OCI-LY7 (cell line): ENCODE measurements at regions not wholly inside any gene's neighbourhood (a gene's known extent, or its start where the extent isn't known, plus 50 kb on each side); places are given as distances from the start of the nearest gene placed in this dataset.
"Not testable (repeated sequence)": the region's sequence is repeated elsewhere in the genome, so short reads cannot be mapped to it uniquely, and the experiment has no call there.

Source experiments
- BruUV-seq: library from RNA; stranded (reverse); fragments of 400-500 nt; replicated peaks from 2 replicates; lab custom pipeline; 2021; lab: Mats Ljungman, UMichigan
- CTCF ChIA-PET: fragments of 300-600 bp; sonication (Branson Sonifier 250); formaldehyde crosslinking; loops from one replicate; lab custom pipeline; 2022; ENCODE audit warnings: antibody characterized with exemption; ENCODE audit not compliant: unreplicated experiment; lab: Charles Lee
- POLR2A ChIA-PET: fragments of 300-600 bp; sonication (Branson Sonifier 250); formaldehyde crosslinking; loops from one replicate; lab custom pipeline; 2022; ENCODE audit warnings: antibody characterized with exemption; lab: Charles Lee
- DNase-seq: peaks from one replicate; pipeline ENCODE4 v3.0.0-alpha.2; 2015; ENCODE audit warnings: low spot score
- H2AFZ ChIP-seq: fragments of 200-600 bp; sonication (generic), shearing (Covaris generic); 2 replicates; pipeline ENCODE4 v1.6.1; 2014; ENCODE audit warnings: mild to moderate bottlenecking, antibody characterized with exemption, low read length, moderate library complexity
- H3K27ac ChIP-seq: fragments of 200-600 bp; sonication (generic); 2 replicates; pipeline ENCODE4 v1.5.1; 2014; ENCODE audit warnings: mixed run types, low read depth, mild to moderate bottlenecking, moderate library complexity, low read length, inconsistent platforms; ENCODE audit not compliant: poor library complexity, severe bottlenecking
- H3K36me3 ChIP-seq: fragments of 200-600 bp; sonication (generic); 2 replicates; pipeline ENCODE4 v1.6.1; 2014; ENCODE audit warnings: mild to moderate bottlenecking, antibody characterized with exemption, low read length, moderate library complexity, mixed read lengths; ENCODE audit not compliant: insufficient read depth
- H3K4me1 ChIP-seq: fragments of 200-600 bp; sonication (generic); 2 replicates; pipeline ENCODE4 v1.5.1; 2014; ENCODE audit warnings: mild to moderate bottlenecking, low read length; ENCODE audit not compliant: insufficient read depth, poor library complexity, severe bottlenecking
- H3K4me2 ChIP-seq: fragments of 200-600 bp; sonication (generic); 2 replicates; pipeline ENCODE4 v1.6.1; 2014; ENCODE audit warnings: mild to moderate bottlenecking, low read length
- H3K4me3 ChIP-seq: fragments of 200-600 bp; sonication (generic); 2 replicates; pipeline ENCODE4 v1.5.1; 2014; ENCODE audit warnings: mild to moderate bottlenecking, low read depth, low read length; ENCODE audit not compliant: poor library complexity, severe bottlenecking
- H3K79me2 ChIP-seq: fragments of 200-600 bp; sonication (generic); 2 replicates; pipeline ENCODE4 v1.6.1; 2016; ENCODE audit warnings: low read depth, mild to moderate bottlenecking, low read length, moderate library complexity, mixed read lengths; ENCODE audit not compliant: insufficient read depth
- H3K9me2 ChIP-seq: fragments of 200-600 bp; sonication (generic); 2 replicates; pipeline ENCODE4 v1.6.1; 2016; ENCODE audit warnings: mild to moderate bottlenecking, low read length, mixed read lengths; ENCODE audit not compliant: insufficient read depth
- H3K9me3 ChIP-seq: fragments of 200-600 bp; sonication (generic); 2 replicates; pipeline ENCODE4 v1.6.1; 2014; ENCODE audit warnings: mild to moderate bottlenecking, mixed run types, low read length, mixed read lengths
- H4K20me1 ChIP-seq: fragments of 200-600 bp; sonication (generic); 2 replicates; pipeline ENCODE4 v1.6.1; 2014; ENCODE audit warnings: mild to moderate bottlenecking, antibody characterized with exemption, low read length, moderate library complexity, mixed read lengths; ENCODE audit not compliant: insufficient read depth
- CTCF ChIP-seq: fragments of 200-600 bp; sonication (generic); conservative IDR thresholded peaks from 2 replicates; pipeline ENCODE4 v1.5.1; 2014; ENCODE audit warnings: mild to moderate bottlenecking, antibody characterized with exemption, low read length, moderate library complexity, mixed read lengths
- EZH2phosphoT487 ChIP-seq: fragments of 200-600 bp; sonication (generic); IDR thresholded peaks from 2 replicates; pipeline ENCODE4 v1.6.1; 2018; ENCODE audit warnings: low read depth, borderline replicate concordance, mild to moderate bottlenecking, mixed run types, antibody characterized with exemption, low read length, moderate library complexity, mixed read lengths
- intact Hi-C: fragments of 100-400 bp; cut with micrococcal nuclease; formaldehyde crosslinking; loops from one replicate; pipeline ENCODE4 v1.10.0; 2022; ENCODE audit not compliant: unreplicated experiment

DNA sequence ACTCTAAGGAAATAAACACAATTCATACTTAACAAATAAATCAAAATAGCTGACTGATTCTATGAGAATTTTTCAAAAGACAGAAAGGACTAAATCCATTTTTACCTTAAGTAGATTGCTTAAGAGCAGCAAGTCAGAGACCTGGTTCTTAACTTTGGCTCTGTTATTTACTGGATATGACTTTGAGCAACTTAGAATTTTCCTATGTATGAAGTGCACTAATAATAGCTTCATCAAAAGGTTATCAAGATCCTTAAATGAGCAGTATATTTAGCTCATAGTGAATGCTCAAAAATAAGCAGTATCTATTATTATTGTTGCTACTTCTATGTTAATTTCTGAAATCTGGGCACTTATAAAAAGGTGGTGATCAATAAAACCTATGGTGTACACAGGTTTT lies 95.3 kb downstream of the POSTN start:
- Histone ChIP-seq H3K9me2 (no peaks in the 10 kb centered on the region), H3K36me3 (no peaks in the 10 kb centered on the region), H3K79me2 (no peaks in the 10 kb centered on the region), H3K27ac (no peak overlapping the region), H3K9me3 (no peaks in the 10 kb centered on the region), H2AFZ (no peak overlapping the region), H3K4me2 (no peak overlapping the region), H3K4me1 (no peaks in the 10 kb centered on the region), H3K4me3 (no peak overlapping the region), H4K20me1 (no peaks in the 10 kb centered on the region)
- POLR2A ChIA-PET: no interaction called here
- intact Hi-C loops: no loop called here
- DNase-seq: no peak
- no peak for TF ChIP-seq EZH2phosphoT487
- TF ChIP-seq CTCF: no peak
- BruUV-seq: no TSS peak
- CTCF ChIA-PET: no interaction called here

- CTCF ChIA-PET: not testable (repeated sequence)
Observed at GRCh38 chr13:37502303-37502993, 96.1 kb downstream of the POSTN start.

GRCh38 chr13:37501187-37501586 lies 97.4 kb downstream of the POSTN start:
- POLR2A ChIA-PET: interaction anchor here (0.6 kb wide), 1 partner anchor 1071 kb away, joined by 6 read pairs; no protein-coding TSS in a partner anchor
- no TSS peak for BruUV-seq
- intact Hi-C loops: no loop called here
- DNase-seq: no peak
- Histone ChIP-seq H3K36me3 (no peaks in the 10 kb centered on the region), H3K4me1 (no peaks in the 10 kb centered on the region), H3K27ac (no peak overlapping the region), H4K20me1 (no peaks in the 10 kb centered on the region), H3K9me3 (no peaks in the 10 kb centered on the region), H3K9me2 (no peaks in the 10 kb centered on the region), H2AFZ (no peak overlapping the region), H3K4me3 (no peak overlapping the region), H3K79me2 (no peaks in the 10 kb centered on the region), H3K4me2 (no peak overlapping the region)
- TF ChIP-seq CTCF: no peak
- no peak for TF ChIP-seq EZH2phosphoT487
- CTCF ChIA-PET: no interaction called here

More at GRCh38 chr13:37502303-37502993, 96.1 kb downstream of the POSTN start:
- H3K4me3 ChIP-seq, H3K4me1 ChIP-seq, intact Hi-C loops, POLR2A ChIA-PET, H2AFZ ChIP-seq, DNase-seq, BruUV-seq, H3K79me2 ChIP-seq, H3K27ac ChIP-seq, H4K20me1 ChIP-seq, H3K9me2 ChIP-seq, H3K9me3 ChIP-seq, H3K36me3 ChIP-seq, H3K4me2 ChIP-seq: not testable (repeated sequence)
